NCI-H2196 treated with DMSO at 0.1 percent for 48 hours (cell line): ENCODE measurements at regions not wholly inside any gene's neighbourhood (a gene's known extent, or its start where the extent isn't known, plus 50 kb on each side); places are given as distances from the start of the nearest gene placed in this dataset.
"Not testable (repeated sequence)": the region's sequence is repeated elsewhere in the genome, so short reads cannot be mapped to it uniquely, and the experiment has no call there.

Experiments
- DNase-seq: peaks from one replicate; lab custom pipeline; 2025; ENCODE audit not compliant: unreplicated experiment; lab: John Stamatoyannopoulos, UW

- DNase-seq: no peak
These were observed 404.8 kb downstream of the EPHA5 start for GRCh38 chr4:65265526-65265925.

- DNase-seq: no peak
These were observed 411.0 kb downstream of the EPHA5 start for GRCh38 chr4:65259296-65259695.

- no peak for DNase-seq
These were observed 419.4 kb downstream of the EPHA5 start for GRCh38 chr4:65250916-65251315.

GRCh38 chr4:65249111-65249510 is 421.2 kb downstream of the EPHA5 start:
- DNase-seq: no peak

- DNase-seq: no peak
These were observed 428.0 kb downstream of the EPHA5 start for GRCh38 chr4:65242156-65242846.

- no peak for DNase-seq
These were observed 428.9 kb downstream of the EPHA5 start for GRCh38 chr4:65241257-65241997.

GRCh38 chr4:65234061-65234460 is 436.2 kb downstream of the EPHA5 start:
- no peak for DNase-seq

GRCh38 chr4:65227628-65228027 is 442.7 kb downstream of the EPHA5 start:
- DNase-seq: no peak

- no peak for DNase-seq
These were observed 446.7 kb downstream of the EPHA5 start for GRCh38 chr4:65223601-65224000.

GRCh38 chr4:65223074-65223473 is 447.2 kb downstream of the EPHA5 start:
- DNase-seq: not testable (repeated sequence)

GRCh38 chr4:65217179-65217578 is 453.1 kb downstream of the EPHA5 start:
- DNase-seq: no peak

- no peak for DNase-seq
These were observed 467.4 kb downstream of the EPHA5 start for GRCh38 chr4:65202853-65203236.

GRCh38 chr4:65202165-65202852 is 468.0 kb downstream of the EPHA5 start:
- no peak for DNase-seq

- no peak for DNase-seq
These were observed 474.6 kb downstream of the EPHA5 start for GRCh38 chr4:65195666-65196065.

- DNase-seq: no peak
These were observed 475.3 kb downstream of the EPHA5 start for GRCh38 chr4:65195002-65195401.

GRCh38 chr4:65193985-65194384 is 476.3 kb downstream of the EPHA5 start:
- DNase-seq: no peak

GRCh38 chr4:65190780-65191179 is 479.5 kb downstream of the EPHA5 start:
- DNase-seq: no peak

GRCh38 chr4:65175585-65175984 is 494.7 kb downstream of the EPHA5 start:
- no peak for DNase-seq

GRCh38 chr4:65170768-65171514 is 499.3 kb downstream of the EPHA5 start:
- no peak for DNase-seq

GRCh38 chr4:65167719-65168118 is 502.6 kb downstream of the EPHA5 start:
- no peak for DNase-seq

- no peak for DNase-seq
These were observed 518.1 kb downstream of the EPHA5 start for GRCh38 chr4:65152205-65152604.
